H1 (cell line): ENCODE measurements at regions not wholly inside any gene's neighbourhood (a gene's known extent, or its start where the extent isn't known, plus 50 kb on each side); places are given as distances from the start of the nearest gene placed in this dataset.

ENCODE experiments used
- EGR1 ChIP-seq: IDR thresholded peaks from 2 replicates; pipeline ENCODE4 v1.6.1; 2011; ENCODE audit warnings: low read depth, low read length, borderline replicate concordance
- POLR2A ChIP-seq, 2 experiments: IDR thresholded peaks; 1 replicate in 1 of 2; 2 replicates in 1 of 2; pipeline ENCODE4 v1.6.1; 2011; ENCODE audit warnings: low read depth in 2 of 2, low read length in 2 of 2, mild to moderate bottlenecking in 2 of 2; ENCODE audit errors: control extremely low read depth in 1 of 2
- RXRA ChIP-seq: IDR thresholded peaks from 2 replicates; pipeline ENCODE4 v1.6.1; 2011; ENCODE audit warnings: low read depth, mild to moderate bottlenecking, low read length, moderate library complexity; ENCODE audit not compliant: insufficient read depth
- ZNF274 ChIP-seq: IDR thresholded peaks from 2 replicates; pipeline ENCODE4 v1.7.0; 2012; ENCODE audit warnings: low read length, borderline replicate concordance; ENCODE audit errors: extremely low read depth

DNA sequence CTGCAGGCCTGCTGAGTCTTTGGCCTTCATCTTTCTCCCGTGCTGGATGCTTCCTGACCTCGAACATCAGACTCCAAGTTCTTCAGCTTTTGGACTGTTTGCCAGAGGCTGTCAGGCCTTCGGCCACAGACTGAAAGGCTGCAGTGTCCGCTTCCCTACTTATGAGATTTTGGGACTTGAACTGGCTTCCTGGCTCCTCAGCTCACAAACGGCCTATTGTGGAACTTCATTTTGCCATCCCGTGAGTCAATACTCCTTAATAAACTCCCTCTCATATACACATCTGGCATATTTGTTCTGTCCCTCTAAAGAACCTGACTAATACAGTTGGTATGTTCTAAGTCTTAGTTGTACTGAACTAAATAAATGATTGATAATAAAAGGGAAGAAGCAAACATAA, 702.8 kb upstream of the LINC00305 start (continued):
- no peak for TF ChIP-seq ZNF274
- no peak for TF ChIP-seq RXRA
- TF ChIP-seq POLR2A (IDR thresholded peaks at IDR 0.05; ENCODE audit: control extremely low read depth in 1 of 2, low read depth in 2 of 2, low read length in 2 of 2) = no peak
- no peak for TF ChIP-seq EGR1
